PC-3 (cell line): ENCODE measurements at regions not wholly inside any gene's neighbourhood (a gene's known extent, or its start where the extent isn't known, plus 50 kb on each side); places are given as distances from the start of the nearest gene placed in this dataset.

Experiments
- EZH2 ChIP-seq: fragments of 300-600 bp; sonication (generic); IDR thresholded peaks from one replicate; pipeline ENCODE4 v1.6.1; 2017; ENCODE audit warnings: antibody characterized with exemption, mild to moderate bottlenecking, low read length; ENCODE audit not compliant: unreplicated experiment
- EZH2phosphoT487 ChIP-seq: fragments of 300-600 bp; sonication (generic); IDR thresholded peaks from 2 replicates; pipeline ENCODE4 v1.6.1; 2018; ENCODE audit warnings: mild to moderate bottlenecking, antibody characterized with exemption, low read length, borderline replicate concordance
- TF ChIP-seq, protein P1 (sequence below): fragments of 300-600 bp; sonication (generic); conservative IDR thresholded peaks from 2 replicates; pipeline ENCODE4 v1.5.1; 2017; ENCODE audit warnings: antibody characterized with exemption, low read depth, mild to moderate bottlenecking, low read length

DNA sequence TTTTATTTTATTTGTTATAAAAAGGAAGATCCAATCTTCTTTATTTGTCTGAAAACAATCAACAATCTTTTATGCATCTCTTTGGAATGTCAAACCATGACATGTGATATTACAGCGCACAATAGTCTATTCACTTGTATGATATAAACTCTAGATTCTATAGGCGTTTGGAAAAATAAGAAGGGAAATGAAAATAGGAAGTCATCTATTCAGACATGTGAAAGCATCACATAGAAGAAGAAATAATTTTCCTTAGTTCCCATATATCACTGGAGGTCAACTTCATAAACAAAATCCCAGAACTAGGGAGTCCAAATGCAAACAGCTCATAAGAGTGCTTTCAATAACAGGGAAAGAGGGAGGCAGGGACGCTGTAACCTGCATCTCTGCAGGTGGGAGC lies 139.5 kb upstream of the RASGEF1B start:
- TF ChIP-seq, protein P1, sequence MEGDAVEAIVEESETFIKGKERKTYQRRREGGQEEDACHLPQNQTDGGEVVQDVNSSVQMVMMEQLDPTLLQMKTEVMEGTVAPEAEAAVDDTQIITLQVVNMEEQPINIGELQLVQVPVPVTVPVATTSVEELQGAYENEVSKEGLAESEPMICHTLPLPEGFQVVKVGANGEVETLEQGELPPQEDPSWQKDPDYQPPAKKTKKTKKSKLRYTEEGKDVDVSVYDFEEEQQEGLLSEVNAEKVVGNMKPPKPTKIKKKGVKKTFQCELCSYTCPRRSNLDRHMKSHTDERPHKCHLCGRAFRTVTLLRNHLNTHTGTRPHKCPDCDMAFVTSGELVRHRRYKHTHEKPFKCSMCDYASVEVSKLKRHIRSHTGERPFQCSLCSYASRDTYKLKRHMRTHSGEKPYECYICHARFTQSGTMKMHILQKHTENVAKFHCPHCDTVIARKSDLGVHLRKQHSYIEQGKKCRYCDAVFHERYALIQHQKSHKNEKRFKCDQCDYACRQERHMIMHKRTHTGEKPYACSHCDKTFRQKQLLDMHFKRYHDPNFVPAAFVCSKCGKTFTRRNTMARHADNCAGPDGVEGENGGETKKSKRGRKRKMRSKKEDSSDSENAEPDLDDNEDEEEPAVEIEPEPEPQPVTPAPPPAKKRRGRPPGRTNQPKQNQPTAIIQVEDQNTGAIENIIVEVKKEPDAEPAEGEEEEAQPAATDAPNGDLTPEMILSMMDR = no peak
- TF ChIP-seq EZH2 = no peak
- no peak for TF ChIP-seq EZH2phosphoT487
